K562 (cell line): ENCODE measurements at regions not wholly inside any gene's neighbourhood (a gene's known extent, or its start where the extent isn't known, plus 50 kb on each side); places are given as distances from the start of the nearest gene placed in this dataset.
A peak's percentile ranks its signal among the peaks of the same experiment; 100 is the strongest.

Experiments used
- ARID1B ChIP-seq: fragments of 450-650 bp; IDR thresholded peaks from 2 replicates; pipeline ENCODE4 v1.6.1; 2016; ENCODE audit warnings: antibody characterized with exemption, mild to moderate bottlenecking, inconsistent platforms
- CBFA2T2 ChIP-seq: fragments of 450-650 bp; conservative IDR thresholded peaks from 2 replicates; pipeline ENCODE4 v1.6.1; 2017; ENCODE audit warnings: mild to moderate bottlenecking
- CHCHD3 ChIP-seq: fragments of 250-450 bp; sonication (Bioruptor Pico); IDR thresholded peaks from 2 replicates; pipeline ENCODE4 v2.1.2; 2022; ENCODE audit warnings: mild to moderate bottlenecking
- CTBP1 ChIP-seq: fragments of 450-650 bp; IDR thresholded peaks from 2 replicates; pipeline ENCODE4 v1.6.1; 2016; ENCODE audit warnings: borderline replicate concordance
- EP300 ChIP-seq: IDR thresholded peaks from 2 replicates; pipeline ENCODE4 v1.6.1; 2012; ENCODE audit warnings: low read length, improper control_type of control experiment
- NBN ChIP-seq: fragments of 450-650 bp; IDR thresholded peaks from 2 replicates; pipeline ENCODE4 v1.6.1; 2016; ENCODE audit warnings: low read depth, mild to moderate bottlenecking
- NCOR1 ChIP-seq: fragments of 450-650 bp; IDR thresholded peaks from 2 replicates; pipeline ENCODE4 v1.6.1; 2016; ENCODE audit warnings: mild to moderate bottlenecking, moderate library complexity
- SREBF1 ChIP-seq: fragments of 150-350 bp; IDR thresholded peaks from 2 replicates; pipeline ENCODE4 v1.6.1; 2014; ENCODE audit warnings: antibody characterized with exemption, low read depth, low read length, borderline replicate concordance
- TAL1 ChIP-seq: fragments of 450-650 bp; IDR thresholded peaks from 2 replicates; pipeline ENCODE4 v1.6.1; 2016; ENCODE audit warnings: mild to moderate bottlenecking
- TRIM24 ChIP-seq, 2 experiments: fragments of 450-650 bp; IDR thresholded peaks; 2 replicates each; pipeline ENCODE4 v1.6.1; 2016
- TF ChIP-seq, protein P1 (sequence below): fragments of 450-650 bp; IDR thresholded peaks from 2 replicates; pipeline ENCODE4 v1.6.1; 2017; ENCODE audit warnings: antibody characterized with exemption, mild to moderate bottlenecking
- TF ChIP-seq, protein P2 (sequence below), 2 experiments: fragments of 450-650 bp; IDR thresholded peaks; 2 replicates each; pipeline ENCODE4 v1.6.1; 2016; ENCODE audit warnings: mild to moderate bottlenecking in 2 of 2, borderline replicate concordance in 1 of 2, low read depth in 1 of 2, moderate library complexity in 1 of 2
- TF ChIP-seq, protein P3 (sequence below), 2 experiments: IDR thresholded peaks in 1 of 2; conservative IDR thresholded peaks in 1 of 2; 2 replicates each; pipeline ENCODE4 v1.6.1; 2016; ENCODE audit warnings: low read depth in 2 of 2, mild to moderate bottlenecking in 1 of 2, missing compliant biosample characterization in 1 of 2, missing genetic modification characterization in 1 of 2, moderate library complexity in 1 of 2

DNA sequence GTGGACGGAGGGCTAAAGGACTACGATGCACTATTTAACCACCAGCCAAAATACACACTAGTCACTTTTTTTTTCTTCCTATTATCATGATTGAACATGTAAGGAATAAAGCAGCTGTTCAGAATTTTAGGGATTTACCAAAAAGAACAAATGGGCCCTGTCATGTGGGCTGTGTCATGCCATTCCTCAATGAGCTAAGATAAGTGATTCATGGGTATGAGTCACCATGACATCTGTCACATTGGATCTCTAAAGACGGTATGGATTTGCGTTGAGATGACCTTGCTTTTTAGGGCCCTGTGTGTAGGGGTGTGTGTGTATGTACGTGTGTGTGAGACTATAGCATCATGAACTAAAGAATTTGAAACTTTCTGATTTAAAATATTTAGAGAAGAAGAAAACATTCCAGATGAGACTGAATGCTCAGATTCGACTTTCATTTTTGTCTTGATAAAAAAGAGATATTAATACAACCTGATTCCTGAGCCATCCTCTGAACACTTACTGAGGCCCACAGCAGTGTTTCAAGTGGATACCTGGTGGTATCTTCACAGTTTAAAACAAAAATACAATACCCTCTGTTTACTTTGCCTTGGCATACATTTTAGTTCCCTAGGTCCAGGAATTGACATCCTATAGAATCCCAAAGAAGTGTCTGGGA is 246.1 kb upstream of the DUSP10 start (continued):
- TF ChIP-seq, protein P1, sequence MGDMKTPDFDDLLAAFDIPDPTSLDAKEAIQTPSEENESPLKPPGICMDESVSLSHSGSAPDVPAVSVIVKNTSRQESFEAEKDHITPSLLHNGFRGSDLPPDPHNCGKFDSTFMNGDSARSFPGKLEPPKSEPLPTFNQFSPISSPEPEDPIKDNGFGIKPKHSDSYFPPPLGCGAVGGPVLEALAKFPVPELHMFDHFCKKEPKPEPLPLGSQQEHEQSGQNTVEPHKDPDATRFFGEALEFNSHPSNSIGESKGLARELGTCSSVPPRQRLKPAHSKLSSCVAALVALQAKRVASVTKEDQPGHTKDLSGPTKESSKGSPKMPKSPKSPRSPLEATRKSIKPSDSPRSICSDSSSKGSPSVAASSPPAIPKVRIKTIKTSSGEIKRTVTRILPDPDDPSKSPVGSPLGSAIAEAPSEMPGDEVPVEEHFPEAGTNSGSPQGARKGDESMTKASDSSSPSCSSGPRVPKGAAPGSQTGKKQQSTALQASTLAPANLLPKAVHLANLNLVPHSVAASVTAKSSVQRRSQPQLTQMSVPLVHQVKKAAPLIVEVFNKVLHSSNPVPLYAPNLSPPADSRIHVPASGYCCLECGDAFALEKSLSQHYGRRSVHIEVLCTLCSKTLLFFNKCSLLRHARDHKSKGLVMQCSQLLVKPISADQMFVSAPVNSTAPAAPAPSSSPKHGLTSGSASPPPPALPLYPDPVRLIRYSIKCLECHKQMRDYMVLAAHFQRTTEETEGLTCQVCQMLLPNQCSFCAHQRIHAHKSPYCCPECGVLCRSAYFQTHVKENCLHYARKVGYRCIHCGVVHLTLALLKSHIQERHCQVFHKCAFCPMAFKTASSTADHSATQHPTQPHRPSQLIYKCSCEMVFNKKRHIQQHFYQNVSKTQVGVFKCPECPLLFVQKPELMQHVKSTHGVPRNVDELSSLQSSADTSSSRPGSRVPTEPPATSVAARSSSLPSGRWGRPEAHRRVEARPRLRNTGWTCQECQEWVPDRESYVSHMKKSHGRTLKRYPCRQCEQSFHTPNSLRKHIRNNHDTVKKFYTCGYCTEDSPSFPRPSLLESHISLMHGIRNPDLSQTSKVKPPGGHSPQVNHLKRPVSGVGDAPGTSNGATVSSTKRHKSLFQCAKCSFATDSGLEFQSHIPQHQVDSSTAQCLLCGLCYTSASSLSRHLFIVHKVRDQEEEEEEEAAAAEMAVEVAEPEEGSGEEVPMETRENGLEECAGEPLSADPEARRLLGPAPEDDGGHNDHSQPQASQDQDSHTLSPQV = peak; percentile 57
- no peak for TF ChIP-seq CHCHD3
- TF ChIP-seq NCOR1 = peak; percentile 65
- peak; percentile 47 for TF ChIP-seq NBN
- peak; percentile 91 for TF ChIP-seq ARID1B
- TF ChIP-seq SREBF1 = no peak
- peak; percentile 77 for TF ChIP-seq CBFA2T2
- TF ChIP-seq, protein P2, sequence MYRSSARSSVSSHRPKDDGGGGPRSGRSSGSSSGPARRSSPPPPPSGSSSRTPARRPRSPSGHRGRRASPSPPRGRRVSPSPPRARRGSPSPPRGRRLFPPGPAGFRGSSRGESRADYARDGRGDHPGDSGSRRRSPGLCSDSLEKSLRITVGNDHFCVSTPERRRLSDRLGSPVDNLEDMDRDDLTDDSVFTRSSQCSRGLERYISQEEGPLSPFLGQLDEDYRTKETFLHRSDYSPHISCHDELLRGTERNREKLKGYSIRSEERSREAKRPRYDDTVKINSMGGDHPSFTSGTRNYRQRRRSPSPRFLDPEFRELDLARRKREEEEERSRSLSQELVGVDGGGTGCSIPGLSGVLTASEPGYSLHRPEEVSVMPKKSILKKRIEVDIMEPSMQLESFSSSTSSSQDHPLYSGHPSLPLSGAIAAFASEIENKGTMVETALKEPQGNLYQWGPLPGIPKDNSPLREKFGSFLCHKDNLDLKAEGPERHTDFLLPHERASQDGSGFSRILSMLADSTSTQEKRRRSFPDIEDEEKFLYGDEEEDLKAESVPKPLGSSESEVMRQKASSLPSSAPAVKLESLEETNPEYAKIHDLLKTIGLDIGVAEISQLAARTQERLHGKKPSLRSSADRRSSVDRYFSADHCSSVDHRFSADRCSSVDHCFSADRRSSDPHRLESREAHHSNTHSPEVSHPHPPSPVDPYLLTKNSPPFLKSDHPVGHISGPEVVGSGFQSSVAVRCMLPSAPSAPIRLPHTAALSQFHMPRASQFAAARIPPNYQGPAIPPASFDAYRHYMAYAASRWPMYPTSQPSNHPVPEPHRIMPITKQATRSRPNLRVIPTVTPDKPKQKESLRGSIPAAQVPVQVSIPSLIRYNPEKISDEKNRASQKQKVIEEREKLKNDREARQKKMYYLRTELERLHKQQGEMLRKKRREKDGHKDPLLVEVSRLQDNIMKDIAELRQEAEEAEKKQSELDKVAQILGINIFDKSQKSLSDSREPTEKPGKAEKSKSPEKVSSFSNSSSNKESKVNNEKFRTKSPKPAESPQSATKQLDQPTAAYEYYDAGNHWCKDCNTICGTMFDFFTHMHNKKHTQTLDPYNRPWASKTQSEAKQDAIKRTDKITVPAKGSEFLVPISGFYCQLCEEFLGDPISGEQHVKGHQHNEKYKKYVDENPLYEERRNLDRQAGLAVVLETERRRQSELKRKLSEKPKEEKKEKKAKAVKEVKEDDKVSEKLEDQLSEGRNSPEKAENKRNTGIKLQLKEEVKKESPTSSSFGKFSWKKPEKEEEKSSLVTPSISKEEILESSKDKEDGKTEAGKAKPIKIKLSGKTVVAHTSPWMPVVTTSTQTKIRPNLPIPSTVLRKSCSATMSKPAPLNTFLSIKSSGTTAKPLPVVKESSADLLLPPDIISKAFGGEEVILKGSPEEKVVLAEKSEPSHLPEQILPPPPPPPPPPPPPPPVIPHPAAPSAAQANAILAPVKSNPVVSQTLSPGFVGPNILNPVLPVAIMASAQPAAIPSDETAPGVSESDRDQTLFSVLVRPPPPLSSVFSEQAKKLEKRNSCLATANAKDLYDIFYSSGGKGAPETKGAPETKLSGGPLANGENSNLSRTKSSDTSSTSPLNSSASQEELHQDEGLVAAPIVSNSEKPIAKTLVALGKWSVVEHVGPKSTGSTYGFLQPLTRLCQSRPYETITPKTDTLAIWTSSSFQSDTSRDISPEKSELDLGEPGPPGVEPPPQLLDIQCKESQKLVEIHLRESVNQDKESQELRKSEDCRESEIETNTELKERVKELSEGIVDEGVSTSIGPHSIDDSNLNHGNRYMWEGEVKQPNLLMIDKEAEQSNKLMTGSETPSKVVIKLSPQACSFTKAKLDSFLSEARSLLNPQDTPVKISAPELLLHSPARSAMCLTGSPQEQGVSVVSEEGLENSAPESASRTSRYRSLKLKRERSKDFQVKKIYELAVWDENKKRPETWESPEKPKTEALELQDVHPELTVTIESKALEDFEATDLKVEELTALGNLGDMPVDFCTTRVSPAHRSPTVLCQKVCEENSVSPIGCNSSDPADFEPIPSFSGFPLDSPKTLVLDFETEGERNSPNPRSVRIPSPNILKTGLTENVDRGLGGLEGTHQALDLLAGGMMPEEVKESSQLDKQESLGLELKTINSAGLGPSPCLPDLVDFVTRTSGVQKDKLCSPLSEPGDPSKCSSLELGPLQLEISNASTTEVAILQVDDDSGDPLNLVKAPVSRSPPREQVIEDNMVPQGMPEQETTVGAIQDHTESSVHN (IDR thresholded peaks at IDR 0.05; ENCODE audit: borderline replicate concordance in 1 of 2, low read depth in 1 of 2) = peak in 1 of 2 experiments; percentile 89; a peak in 2 of 4 replicates
- TF ChIP-seq TAL1 = peak; percentile 18; the same call in 1 of the 2 replicates
- TF ChIP-seq, protein P3, sequence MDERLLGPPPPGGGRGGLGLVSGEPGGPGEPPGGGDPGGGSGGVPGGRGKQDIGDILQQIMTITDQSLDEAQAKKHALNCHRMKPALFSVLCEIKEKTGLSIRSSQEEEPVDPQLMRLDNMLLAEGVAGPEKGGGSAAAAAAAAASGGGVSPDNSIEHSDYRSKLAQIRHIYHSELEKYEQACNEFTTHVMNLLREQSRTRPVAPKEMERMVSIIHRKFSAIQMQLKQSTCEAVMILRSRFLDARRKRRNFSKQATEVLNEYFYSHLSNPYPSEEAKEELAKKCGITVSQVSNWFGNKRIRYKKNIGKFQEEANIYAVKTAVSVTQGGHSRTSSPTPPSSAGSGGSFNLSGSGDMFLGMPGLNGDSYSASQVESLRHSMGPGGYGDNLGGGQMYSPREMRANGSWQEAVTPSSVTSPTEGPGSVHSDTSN (CRISPR knock-in tag; IDR thresholded peaks at IDR 0.05; ENCODE audit: low read depth) = peak; percentile 41; the same call in 1 of the 2 replicates
- TF ChIP-seq, protein P3 (tag; conservative IDR thresholded peaks at IDR 0.05; ENCODE audit: low read depth) = peak; percentile 97
- TF ChIP-seq TRIM24 (IDR thresholded peaks at IDR 0.05) = peak; percentile 81 to 91
- peak; percentile 79; the same call in 1 of the 2 replicates for TF ChIP-seq EP300
- peak; percentile 51; the same call in 1 of the 2 replicates for TF ChIP-seq CTBP1
